GM19452 (cell line): ENCODE measurements at regions not wholly inside any gene's neighbourhood (a gene's known extent, or its start where the extent isn't known, plus 50 kb on each side); places are given as distances from the start of the nearest gene placed in this dataset.
"Not testable (repeated sequence)": the region's sequence is repeated elsewhere in the genome, so short reads cannot be mapped to it uniquely, and the experiment has no call there.

Experiments used
- ATAC-seq: cut with Tn5 transposase; IDR thresholded peaks from one replicate; pipeline ENCODE4 v1.9.1; 2021; ENCODE audit not compliant: unreplicated experiment

DNA sequence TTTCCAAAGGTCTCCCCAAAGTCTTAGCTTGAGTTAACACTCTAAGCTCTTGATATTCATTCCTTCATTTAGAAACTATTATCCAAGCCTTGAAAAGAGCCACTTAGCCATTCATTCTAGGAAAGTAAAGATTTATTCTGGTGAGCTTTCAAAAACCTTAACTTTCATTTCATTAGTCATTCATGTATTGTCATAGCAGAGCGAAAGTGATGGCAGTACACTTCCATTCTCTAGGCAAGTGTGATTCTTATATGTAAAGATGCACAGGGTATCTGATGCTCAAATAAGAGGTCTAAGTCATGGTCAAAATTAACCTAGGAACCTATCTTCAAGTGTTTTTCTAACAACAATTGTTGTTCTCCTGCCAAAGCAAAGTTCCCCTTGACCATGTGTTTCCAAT is 553.0 kb upstream of the FANCL start:
- ATAC-seq = no peak

DNA sequence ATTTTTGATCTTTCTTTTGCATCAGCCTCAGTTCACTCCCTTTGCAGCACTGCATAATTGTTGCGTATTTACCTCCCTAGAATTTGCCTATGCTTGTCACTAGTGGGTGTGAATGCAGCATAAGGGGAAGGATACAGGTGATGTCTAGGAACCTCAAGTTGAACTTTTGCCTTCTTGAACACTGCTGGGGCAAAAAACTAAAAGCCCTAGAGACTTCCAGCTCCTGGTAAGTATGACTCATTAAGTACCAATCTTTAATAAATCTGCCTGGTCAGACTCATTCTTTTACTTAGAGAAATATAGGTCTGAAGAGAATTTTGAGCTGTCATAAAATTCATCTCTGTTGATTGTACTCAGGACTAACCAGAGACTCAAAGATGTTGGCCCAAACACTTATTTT is 547.3 kb upstream of the FANCL start:
- ATAC-seq = peak; percentile 66

DNA sequence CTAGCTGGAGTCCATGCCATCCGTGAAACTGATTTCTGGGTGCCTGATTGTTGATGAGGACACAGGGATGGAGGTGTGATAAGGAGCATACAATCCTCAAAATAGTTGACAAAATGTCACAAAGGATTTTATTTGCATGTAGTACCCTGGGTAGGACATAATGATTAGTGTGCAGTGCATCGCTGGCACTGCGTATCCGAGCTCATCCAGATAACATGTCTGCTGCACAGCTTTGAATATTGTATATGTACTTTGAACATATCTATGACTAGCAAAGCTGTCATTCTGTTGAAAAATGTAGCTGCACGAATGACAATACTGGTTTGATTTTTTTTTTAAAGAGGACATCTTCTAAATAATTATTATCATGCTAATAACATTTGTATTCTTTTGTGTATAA is 529.7 kb upstream of the FANCL start:
- no peak for ATAC-seq

DNA sequence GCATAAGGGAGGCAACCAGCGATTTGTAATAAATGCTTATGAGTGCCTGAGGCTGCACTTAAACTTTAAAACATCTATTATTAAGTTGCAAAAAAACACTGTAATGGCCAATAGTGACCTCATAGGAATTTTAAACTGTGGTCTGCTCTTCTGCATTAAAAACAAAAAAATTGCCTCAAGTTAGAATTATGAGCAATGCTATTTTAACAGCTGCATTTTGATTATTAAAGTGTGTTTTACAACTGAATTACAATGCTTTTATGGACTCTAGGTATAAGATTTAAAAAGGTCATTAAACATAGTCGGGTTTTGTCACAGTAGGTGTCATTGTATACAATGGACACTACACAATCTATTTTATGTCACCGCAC is 528.7 kb upstream of the FANCL start:
- ATAC-seq = no peak

DNA sequence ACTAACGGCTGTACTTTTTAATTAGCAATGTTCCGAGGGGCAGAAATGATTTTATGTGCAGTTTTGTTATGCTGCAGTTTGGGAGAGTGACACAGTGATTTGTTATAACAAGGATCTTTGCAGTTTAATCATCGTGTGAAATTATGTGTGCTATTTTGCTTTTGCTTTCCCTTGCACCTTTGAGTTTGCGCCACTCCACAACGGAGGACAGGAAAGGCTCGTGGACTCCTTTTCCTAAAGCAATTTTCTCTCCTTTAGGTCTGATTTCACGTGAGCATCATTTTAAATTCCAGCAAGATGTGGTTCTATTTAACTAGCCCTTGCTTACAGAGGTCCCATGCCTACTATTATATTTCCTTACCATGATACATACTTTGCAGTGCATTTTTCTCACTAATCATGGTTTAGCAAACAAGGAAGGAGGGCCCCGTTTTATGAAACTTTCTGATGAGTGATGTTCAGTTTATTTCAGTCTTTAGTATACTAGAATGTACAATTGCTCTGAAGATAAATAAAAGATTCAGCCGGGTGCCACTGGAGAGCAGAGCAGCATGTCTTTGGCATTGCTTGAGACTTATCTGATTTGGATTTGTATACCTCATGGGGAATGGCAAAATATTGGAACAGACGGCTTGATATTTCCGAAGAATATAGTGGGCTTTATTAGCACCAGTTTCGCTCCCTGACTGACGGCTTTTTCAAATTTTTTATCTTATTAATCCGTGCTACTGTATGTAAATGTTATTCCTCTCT is 528.2 kb upstream of the FANCL start:
- ATAC-seq = no peak

DNA sequence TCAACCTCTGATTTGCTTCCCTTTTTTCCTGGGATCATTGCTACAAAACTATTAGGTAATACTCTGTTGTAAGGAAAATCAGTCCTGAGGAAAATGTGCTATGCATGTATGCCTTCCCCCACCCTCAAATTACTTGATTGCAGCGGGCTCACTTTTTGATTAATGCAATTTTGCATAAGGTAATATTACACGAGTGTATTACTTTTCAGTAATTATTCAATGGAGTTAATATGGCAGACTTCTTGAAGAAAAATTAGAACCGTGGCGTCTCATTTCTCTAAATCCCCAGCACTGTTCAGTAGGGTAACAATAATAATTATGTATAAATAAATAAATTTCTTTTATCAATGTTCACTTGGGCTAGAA is 527.6 kb upstream of the FANCL start:
- no peak for ATAC-seq

DNA sequence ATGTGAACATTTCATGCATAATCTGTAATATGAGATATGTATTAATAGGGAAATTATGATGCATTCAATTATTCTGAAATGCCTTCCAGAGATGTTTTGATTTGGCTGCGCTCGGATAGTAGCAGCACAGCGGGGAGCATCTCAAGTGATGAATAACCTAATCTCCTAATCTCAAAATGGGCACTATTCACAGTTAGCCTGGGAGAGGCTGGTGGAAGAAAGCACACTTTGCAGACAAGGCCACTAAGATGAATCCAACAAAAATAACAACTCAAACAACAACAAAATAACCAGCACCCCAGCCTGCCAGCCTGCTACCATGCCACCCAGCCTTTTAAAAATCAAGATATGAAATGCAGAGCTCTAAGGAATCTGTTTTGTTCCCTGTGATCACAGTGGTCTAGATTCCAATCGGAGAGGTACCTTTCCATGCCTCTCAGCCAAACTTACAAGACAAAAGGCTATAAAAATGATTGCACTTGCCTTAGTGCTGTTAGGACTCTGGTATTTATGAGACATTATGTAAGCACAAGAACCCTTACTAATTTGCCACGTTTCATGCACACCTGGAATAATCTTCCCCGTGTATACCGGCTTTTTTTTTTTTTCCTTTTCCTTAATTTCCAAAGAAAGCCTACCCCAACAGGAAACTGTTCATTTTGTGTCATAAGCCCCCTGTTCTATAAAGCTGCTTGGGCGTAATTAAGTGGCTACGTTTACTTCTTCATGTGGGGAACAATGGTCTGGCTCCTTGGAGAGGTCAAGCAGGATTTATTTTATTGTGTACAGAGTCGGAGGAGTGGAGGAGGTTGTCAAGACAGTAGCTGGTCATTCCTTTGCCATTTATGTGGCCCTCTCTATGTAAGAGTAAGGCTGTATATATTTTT is 526.9 kb upstream of the FANCL start:
- ATAC-seq = no peak

DNA sequence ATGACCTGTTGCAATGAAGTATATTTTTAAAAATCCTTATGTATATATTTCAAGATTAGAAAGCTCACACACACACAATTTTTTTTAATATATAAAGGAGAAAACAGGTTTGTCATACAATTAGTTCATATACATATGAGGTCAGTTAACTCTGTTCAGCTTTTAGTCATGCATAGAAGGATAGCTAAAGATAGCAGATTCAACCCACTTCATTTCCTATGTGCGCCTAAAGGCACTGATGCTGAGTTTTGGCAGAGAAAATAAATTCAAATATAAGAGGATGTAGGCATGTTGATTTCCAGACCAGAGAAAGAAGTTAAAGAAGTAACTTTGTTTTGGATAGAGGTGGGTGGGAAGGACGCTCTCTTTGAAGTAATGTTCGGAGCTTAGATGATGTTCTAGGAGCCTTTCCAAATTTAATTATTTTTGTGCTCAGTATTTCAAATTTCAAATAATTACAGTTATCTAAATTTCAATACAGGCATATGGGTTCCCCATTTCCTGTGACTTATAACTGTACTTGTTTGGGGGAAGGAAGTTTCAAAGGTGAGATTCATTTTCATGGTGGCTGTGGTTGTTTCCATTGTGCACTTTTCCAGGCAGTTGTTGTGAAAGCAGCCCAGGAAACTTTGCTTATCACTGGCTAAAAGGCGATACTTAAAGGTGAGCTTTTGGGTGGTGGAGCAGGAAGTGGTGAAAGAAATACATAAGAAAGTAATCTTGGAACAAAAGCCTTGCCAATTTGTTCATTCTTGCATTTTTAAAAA is 523.4 kb upstream of the FANCL start:
- no peak for ATAC-seq

DNA sequence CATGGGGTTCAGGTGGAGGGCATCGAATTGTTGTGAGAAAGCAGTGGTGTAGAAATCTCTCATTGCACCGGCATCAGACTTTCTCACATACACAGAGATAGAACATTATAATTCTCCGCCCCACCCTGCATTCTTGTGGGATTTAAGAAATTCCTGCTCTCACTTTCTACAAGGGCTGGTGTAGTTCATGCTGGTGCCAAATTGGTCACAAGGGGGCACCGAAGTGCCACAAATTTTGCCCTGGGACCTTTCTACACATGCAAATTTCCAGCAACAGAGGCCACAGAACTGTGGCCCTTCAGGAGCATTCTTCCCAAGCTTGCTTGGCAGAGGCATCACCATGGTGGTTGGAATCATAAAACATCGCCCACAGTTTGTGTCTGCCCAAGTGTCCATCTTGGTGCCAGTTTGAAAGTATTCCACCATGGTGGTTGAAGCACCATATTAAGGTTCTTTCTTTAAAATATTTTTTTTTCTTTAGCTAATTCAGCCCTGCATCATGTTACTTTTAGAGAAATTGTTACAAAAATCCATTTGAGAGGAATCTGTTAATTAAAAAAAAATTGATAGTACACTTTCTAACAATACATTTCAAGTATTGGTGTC is 521.2 kb upstream of the FANCL start:
- ATAC-seq = peak; percentile 72

DNA sequence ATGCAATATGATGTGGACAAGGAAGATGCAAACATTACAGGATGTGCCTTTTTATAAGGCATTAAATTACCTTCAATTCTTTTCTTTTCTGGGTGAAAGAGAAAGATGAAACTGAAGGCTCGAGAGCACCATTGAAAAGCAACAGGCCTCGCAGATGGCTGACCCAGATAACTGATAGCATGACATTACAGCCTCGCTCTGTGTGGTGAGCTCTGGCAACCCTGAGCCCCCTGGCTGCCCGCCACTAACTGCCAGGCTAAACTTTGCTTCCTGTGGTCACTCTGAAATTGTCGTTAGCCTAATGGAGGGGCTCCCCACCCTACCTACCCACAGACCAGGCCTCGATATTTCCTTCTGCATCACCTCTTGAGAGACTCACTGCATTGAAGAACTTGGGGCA is 516.8 kb upstream of the FANCL start:
- ATAC-seq = no peak

DNA sequence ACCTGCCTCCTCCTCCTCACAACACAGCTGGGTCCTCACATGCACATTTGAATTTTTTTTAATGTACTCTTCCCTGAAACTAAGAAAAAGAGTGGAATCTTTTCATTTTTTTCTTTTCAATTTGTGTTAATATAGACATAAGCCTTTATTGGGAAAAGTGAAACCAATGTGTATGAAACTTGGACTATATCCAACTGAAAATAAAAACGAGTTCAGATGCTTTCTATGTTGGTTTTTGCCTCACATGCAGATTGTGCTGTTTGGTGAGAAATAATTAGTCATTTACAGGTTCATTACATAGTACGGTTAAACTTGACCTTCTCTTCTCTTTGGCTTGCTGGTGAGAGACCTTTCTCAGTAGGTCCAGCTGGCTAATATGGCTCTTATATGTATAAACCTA is 515.2 kb upstream of the FANCL start:
- no peak for ATAC-seq

DNA sequence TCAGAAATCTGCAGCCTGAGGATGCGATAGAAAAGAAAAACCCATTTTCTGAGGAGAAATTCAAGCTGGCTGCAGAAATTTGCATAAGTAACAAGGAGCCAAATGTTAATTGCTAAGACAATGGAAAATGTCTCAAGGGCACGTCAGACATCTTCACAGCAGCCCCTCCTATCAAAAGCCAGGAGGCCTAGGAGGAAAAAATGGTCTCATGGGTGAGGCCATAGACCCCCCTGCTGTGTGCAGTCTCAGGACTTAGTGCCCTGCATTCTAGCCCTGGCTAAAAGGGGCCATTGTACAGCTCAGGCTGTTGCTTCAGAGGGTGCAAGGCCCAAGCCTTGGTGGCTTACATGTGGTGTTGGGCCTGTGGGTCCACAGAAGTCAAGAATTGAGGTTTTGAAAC is 511.4 kb upstream of the FANCL start:
- not testable (repeated sequence) for ATAC-seq

DNA sequence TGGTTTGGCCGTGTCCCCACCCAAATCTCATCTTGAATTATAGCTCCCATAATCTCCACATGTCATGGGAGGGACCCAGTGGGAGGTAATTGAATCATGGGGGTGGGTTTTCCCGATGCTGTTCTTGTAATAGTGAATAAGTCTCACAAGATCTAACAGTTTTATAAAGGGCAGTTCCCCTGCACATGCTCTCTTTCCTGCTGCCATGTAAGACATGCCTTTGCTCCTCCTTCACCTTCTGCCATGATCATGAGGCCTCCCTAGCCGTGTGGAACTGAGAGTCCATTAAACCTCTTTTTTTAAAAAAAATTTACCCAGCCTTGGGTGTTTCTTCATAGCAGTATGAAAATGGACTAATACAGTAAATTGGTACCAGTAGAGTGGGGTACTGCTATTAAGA is 510.6 kb upstream of the FANCL start:
- ATAC-seq = not testable (repeated sequence)

DNA sequence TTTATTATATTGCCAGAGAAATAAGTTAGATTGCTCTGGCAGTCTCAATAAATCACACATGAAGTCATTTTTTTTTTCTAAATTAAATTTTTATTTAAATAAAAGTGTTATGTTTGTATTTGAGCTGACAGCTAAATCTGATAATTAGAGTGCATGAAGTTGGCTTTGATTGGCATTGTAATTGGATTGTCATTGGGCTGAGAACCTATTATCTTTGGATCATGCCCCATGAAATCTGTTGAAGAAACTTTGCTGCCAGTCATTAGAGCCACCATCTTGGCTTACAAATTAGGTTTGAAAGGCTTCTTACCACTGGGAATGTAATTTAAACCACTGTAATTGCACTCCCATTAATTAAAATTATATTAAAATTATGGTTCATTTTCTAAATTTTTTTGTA is 507.9 kb upstream of the FANCL start:
- ATAC-seq = no peak

DNA sequence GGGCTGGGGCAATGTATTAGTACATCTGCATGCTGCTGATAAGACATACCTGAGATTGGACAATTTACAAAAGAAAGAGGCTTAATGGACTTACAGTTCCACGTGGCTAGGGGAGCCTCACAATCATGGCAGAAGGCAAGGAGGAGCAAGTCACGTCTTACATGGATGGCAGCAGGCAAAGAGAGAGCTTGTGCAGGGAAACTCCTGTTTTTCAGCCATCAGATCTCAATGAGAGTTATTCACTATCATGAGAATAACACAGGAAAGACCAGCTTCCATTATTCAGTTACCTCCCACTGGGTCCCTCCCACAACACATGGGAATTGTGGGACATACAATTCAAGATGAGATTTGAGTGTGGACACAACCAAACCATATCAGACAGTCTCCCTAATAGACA is 504.2 kb upstream of the FANCL start:
- not testable (repeated sequence) for ATAC-seq

DNA sequence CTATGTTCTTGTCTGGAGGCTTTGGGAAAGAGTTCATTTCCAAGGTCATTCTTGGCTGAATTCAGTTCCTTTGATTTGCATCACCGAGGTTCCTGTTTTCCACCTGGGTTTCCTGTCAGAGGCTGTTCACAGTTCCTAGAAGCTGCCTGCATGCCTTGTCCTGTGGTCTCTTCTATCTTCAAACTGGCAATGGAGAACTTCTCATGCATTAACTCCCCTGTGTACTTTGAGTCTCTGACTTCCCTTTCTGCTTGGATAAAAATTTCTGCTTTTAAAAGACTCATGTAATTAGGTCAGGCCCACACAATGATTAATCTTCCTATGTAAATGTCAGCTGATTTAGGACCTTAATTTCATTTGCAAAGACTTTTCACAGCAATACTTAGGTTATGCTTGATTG is 499.3 kb upstream of the FANCL start:
- no peak for ATAC-seq

DNA sequence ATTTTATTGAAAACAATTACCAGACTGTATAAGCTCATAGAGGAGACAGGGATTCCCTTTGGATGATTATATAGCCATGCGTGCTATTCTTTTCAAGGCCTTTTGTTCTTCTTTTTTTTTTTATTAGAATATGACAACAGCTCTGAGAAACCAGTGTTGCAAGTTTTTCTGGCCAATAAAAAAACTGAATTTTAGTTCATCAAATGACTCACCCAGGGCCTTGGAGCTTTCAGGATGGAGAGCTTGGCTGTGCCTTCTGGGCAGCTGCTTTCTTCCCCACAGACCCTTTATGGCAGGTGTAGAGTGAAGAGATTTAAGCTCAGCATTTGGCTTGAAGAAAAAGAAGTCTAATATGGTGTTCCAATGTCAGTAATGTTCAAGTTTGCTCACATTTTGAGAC is 497.9 kb upstream of the FANCL start:
- ATAC-seq = no peak

DNA sequence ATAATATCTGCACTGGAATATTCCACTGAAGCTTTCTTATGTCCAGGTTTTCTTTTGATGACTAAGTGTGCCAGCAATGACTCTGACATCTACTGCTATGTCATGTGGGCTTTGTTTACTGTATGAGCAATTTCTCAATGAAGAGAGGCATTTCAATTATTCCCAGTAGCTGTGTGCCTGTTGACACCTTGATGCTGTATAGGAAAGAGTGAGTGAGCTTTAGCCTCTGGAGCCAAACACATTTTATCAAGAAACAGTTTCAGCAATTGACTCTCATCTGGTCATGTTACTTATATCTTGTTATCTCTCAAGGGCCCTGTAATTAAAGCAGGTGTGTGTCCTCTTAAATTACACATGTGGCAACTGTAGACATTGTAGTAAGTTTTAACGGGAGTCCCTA is 493.2 kb upstream of the FANCL start:
- no peak for ATAC-seq

DNA sequence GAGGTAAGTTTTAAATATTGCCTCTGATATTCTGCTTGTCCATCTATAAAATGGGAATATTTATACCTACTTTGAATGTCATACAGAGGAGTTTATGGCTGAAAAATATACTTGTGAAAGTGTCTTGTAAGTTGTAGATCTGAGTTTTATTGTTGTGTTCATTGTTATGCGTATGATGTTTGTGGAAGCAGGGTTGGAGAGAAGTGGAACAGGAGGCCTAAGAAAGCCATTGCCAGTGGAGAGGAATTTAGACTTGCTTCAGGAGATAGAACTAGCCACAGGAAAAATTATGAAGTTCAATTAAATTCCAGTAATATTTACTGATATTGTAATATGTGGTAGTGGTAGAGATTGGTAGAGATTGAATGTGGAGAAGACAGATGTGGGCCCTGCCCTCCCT is 491.9 kb upstream of the FANCL start:
- no peak for ATAC-seq

DNA sequence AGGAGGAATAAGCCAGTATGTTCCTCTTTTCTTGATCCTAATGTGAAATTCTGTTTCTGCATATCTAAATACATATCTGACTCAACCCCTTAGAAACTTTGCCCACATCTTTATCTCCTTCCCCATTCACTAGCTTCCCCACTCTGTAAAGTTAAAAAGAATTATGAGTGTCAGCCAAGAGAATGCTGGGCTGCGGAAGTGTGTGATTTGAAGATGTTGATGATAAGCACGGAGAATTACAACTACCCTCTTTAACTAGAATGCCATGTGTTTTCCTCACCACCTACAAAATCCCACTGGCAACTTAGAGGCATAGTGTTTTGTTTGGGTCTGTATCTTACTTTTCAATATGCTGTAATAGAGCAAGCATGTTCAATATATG is 490.4 kb upstream of the FANCL start:
- no peak for ATAC-seq

DNA sequence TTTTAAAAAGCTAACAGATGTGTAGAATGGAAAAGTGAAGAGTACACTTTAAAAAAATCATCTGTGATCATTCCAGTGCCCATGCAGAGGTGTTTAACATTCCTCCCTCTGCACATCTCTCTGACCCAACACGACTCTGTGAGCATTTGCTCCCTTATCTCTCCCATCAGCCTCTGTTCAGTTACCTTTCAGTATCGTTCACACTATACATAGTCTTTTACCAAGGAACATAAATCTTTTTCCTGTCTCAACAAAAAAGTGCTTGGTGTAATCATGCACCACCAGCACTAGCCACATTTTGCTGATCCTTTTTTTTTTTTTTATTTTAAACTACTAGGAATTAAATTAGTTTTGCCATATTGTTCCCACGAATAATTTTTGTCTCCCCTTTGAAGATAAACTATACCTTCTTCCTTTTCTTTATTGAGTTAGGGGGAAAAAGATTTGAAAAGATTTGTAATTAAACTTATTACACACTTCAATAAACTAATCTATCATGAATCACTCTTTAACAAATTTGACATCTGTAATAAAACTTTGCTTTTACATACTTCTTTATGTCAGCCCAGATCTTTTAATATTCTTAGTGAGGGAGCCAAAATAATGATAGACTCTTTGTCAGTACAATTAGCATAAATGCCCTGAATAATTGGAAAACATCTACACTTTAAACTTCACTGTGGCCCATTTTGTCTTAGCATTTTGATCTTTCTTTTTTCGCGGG is 489.8 kb upstream of the FANCL start:
- no peak for ATAC-seq
